NCI-H2196 (cell line): ENCODE measurements at regions not wholly inside any gene's neighbourhood (a gene's known extent, or its start where the extent isn't known, plus 50 kb on each side); places are given as distances from the start of the nearest gene placed in this dataset.

ENCODE experiments used
- DNase-seq: peaks from one replicate; lab custom pipeline; 2025; ENCODE audit not compliant: unreplicated experiment; lab: John Stamatoyannopoulos, UW

DNA sequence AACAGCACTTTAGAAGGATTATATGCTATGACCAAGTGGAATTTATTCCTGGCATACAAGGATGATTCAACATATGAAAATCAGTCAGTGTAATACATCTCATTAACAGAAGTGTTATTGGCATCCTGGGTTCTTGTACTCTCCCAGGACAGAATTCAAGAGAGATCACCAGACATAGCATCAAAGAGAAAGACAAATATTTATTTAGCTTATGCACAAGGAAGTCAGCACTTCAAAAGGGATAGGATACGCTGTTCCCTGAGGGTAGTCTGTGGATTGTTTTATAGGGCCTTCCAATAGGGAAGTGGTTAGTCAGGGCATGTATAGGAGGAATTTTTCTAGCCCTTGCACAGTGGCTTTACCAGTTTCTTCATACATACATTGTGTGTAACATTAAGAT is 1238.0 kb downstream of the PCDH17 start:
- DNase-seq = no peak

DNA sequence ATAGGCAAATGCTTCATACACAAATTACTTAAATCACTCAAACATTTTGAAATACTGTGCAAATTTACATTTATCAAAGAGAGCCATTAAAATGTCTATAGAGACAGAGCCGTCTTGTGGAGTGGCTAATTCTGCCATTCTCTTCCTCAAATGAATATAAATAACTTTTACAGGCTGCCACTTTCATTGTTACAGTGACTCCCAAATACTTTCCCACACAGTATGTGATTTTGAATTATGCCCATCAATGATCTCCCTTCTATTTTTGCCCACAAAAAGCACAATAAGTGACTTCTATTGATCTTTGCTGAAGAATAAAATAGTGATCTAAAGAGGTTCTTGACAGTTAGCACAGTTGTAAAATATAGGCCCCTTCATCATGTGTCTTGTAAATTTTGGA is 1244.9 kb downstream of the PCDH17 start:
- no peak for DNase-seq

DNA sequence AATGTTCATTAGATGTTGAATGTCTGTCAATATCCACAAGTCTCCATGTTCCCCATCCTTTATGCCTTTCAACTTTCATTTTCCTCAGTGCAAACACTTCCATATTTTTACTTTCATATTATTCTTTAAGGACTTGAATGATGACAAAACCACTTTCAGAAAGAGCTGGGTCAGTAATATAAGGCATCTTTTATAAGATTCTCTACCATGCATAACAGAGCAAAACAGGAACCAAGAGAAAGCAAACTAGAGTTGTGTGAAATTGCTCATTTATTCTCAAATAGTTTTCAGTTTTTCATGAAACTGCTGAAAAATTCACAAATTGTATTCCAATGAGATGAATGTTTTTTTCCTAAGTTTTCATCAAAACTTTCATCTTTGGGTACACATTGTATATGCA is 1247.6 kb downstream of the PCDH17 start:
- no peak for DNase-seq

DNA sequence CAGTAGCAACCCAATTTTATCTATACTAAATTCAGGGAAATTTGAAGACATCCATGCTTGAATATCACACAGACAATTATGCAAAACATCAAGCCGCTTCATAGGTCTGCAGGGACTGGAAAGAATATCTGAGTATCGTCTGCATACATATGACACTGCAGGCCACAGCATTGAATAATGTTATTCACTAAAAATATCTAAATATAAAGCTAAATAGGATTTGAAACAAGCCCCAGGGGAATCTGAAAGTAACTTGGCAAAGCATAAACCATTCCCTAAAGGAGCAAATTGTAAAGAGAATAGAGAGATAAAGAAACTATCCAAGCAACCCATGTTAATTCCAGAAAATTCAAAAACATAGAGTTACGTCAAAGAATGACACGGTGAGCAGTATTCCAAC is 1251.0 kb downstream of the PCDH17 start:
- DNase-seq = no peak

DNA sequence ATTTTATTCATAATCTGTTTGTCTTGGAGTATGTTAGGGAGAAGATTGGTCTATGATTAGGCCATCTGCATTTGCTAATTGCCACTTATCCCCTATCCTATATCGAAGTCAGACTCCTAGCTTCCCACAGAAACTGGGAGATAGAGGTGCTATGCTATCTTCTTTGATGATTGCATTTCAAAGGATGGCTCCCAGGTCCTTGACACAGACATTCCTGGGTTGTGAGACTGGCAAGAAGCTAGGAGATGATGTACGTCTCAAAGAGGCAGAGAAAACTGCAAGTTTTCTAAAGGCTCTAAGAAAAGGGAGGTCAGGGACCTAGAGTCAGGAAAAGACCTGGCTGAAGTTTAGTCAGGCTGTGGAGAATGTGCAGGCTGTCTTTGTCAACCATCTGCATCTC is 1251.9 kb downstream of the PCDH17 start:
- DNase-seq = no peak

DNA sequence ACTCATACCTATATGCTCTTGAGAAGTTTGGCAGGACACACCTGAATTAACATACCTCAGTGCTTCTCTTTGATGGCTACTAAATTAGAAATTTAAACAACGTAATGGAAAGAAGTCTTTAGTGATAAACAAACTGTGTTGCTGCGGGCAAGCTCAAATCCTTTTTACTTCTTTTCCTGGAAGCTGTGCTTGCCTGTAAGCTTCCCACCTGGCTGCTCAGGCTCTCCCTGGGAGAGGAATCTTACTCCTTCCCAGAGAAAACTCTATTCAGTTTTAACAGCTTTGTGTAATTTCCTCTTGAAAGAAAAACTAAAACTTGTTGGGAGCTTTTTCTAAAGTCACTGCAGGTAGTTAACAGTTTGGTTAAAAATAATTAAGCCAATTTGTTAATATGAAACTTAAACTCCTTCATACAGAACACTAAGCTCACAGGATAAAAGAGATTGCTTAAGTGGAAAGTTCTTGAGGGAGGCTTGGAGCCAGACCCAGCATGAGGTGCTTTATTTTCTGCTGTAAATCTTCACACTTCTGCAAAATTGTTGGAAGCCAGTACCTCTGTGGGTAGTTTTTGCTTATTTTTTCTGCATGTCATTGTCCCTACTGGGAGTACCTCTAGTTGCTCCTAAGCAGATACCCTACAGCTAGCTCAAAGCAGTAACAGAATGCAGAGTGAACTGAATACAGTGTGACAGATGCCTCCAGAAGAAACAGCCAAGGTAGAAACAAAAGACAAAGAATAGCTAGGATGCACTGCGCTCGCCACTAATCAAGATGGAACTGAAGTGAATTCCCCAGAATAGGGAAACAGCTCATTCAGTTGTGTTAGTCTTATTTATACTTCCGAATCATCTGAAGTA is 1253.0 kb downstream of the PCDH17 start:
- no peak for DNase-seq

DNA sequence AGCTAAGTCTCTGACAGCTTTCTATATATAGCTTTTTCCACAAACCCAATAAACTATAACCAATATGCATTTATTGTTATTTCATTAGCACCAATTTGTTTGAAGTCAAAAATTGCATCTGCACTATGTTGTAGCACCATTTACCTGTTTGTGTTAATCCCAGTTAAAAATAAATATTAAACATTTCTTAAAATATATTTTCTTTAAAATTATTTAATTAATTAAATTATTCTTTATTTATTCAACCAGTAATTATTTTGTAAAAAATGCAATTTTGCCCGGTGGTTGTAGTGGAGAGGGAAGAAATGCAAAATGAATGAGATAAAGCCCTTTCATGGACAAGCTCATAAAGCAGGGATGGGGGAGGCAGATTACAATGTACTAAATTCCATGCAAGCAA is 1257.9 kb downstream of the PCDH17 start:
- no peak for DNase-seq

DNA sequence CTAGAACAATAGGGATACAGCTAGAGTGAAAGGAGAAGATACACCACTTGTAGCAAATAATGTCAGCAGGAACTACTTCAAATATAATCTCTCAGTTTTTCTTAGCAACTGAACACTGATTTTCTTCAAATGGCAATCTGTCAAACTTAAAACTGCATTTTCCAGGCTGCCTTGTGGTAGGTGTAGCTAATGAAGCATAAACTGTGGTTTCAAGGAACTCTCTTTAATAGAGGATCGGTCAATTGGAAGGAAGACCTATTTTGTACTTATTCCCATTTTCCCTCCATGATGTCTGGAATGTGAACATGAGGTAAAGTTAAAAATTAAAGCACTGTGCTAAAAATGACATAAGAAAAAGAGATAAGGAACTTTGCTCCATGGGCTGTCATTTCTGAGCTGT is 1261.9 kb downstream of the PCDH17 start:
- DNase-seq = no peak

DNA sequence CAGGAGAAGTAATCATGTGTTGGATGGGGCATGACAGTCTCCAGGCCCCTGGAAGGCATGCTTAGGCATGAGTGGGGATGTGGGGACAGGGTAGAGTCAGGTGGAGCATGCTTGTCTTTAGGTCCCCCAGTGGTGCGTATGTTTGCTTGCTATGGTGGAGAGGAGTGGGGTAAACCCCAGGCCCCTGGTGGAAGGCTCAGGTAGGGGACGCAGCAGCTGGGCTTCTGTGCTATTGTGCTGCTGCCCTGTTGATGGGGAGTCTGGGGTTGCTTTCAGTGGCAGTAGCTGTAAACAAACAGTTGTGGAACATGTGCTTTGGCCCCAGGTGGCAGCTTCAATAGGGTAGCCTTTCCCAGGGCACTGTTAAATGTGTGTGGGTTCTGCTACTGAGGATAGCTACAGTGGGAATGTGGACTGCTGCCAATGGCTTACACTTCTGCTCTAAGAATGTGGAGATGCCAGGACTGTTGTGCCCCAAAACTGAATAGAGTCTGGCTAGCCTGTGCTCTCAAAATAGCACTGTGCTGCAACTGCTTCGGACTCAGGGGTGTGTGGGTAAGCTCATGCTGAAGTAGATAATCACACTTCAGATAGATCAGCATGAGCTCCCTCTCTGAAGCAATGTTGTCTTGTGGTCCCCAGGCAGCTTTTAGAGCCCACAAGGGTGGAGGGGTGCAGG is 1257.3 kb downstream of the DIAPH3 start:
- no peak for DNase-seq

DNA sequence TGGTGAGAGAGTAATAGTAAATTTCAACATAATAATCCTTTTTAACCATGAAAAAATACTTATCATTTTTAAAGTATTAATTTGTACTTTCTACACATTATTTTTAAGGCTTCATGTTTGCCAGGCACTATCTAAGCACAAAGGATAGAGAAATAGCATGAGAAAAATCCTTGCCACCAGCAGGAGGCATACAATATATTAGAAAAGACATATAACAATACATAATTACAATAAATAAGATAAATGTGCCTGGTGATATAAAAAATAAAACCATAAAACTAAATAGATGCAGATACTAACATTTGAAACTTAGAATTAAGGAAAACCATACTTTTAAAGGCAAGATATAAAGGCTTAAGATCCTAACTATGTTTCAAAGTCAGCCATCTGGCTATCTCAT is 1256.4 kb downstream of the DIAPH3 start:
- DNase-seq = no peak

DNA sequence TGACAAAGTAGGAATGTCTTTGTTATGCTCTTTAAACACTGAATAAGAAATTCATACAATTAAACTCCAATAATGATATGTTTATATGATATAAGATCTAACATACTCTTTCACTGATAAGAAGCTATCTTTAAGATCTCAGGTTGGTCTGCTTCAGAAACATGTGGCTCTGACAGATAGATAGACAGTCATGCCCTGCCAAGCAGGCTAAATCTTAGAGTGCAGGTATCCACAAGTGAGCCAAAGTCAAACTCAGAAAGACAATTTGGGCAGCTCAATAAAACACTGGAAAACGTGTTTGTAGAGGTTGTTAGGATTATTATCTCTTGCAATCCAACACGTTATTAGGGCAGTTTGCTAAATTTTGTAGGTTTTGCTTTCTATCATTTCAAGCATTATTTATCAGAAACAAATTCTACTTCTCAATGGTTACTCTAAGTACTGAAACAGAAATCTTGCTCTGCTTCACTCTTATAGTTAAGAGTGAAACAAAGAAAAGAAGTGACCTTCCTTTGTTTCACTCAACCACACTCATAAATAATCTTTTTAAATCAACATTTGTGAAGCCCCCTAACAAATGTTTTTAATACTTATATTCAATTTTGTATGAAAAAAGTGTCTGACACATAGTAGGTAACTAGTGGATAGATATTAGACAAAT is 1255.6 kb downstream of the DIAPH3 start:
- no peak for DNase-seq

DNA sequence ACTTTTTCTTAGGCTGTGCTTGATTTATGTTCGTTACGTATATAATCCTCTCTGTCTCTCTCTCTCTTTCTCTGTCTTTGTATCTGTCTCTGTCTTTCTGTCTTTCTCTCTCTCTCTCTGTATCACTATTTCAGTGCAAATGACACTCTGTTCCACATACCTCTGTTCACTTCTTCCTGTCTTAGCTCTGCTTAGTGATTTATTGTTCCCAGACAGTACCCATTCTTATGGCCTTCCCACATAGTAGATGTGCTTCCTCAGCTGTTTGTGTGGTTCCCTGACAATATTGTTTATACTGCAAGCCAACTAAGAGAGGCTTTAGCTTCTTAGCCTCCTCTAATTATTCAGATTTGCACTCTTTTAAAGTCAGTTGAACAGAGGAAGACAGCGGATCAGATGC is 1244.2 kb downstream of the DIAPH3 start:
- no peak for DNase-seq

DNA sequence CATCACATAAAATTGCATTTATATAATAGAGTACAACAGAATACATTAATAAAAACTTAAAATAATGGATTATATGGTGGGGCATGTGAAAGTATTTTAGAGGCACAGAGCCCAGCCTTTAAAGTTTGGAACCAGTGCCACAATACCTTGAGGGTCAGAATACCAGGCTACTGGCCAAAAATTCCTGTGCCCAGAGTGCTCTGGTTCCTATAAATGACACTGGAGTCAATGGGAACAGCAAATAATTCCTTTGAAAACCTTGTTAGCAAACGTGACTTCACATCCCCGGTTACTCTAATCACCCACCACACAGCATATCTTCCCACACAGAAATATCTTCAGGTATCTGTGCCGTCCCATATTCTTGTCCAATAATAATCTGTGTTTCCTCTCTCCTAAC is 1242.6 kb downstream of the DIAPH3 start:
- no peak for DNase-seq

DNA sequence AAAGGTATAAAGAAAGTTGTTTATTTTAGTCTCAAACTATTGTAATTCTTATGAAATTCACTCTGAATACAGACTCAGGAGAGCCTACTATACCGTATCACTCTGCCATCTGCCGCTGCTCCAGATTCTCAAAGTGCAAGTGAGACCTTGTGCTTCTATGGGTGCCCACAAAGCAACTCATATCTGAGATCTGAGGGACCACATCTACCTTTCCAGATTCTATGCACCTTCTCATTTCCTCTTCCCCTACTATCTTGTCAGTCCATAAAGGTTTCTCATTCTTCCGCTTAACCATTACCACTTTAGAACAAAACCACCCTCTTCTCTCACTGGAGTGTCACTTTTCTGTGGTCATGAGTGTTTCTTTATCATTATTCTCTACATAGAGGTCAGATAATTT is 1236.9 kb downstream of the DIAPH3 start:
- DNase-seq = no peak

DNA sequence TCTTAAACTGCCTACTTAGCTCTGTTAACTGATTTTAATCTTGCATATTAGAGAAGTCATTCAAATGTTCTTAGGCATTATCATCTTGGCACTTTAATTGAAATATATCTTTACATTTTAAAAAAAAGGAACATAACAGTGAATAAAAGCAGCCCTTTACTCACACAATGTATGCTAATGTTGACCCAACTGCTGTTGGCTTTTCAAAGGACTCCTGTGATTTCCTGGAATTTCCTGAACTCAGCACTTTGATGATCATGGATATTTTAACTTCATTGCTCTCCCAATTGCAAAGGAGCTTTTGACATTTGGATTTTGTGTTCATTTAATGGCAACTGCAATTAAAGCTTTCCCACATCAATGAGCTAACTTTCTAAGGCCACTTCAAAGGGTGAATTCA is 1230.3 kb downstream of the DIAPH3 start:
- no peak for DNase-seq

DNA sequence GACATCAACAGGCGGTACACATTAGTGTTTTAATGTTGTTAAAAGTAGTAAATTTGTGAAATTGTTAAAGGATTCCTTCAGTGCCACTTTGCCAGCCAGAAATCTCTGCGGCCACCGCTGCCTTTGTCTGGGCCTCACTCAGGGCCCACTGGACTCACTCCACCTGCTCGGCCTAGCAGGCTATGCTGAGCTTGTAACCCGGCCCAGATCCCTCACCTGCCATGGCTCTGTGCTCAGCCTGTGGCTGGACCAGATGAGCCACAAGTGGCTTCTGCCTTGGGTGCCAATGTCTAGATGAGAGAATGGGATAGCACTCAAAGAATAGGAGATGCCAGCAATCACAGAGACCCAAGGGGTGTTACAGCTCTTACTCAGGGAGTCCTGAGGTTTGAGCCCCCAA is 1228.0 kb downstream of the DIAPH3 start:
- no peak for DNase-seq

DNA sequence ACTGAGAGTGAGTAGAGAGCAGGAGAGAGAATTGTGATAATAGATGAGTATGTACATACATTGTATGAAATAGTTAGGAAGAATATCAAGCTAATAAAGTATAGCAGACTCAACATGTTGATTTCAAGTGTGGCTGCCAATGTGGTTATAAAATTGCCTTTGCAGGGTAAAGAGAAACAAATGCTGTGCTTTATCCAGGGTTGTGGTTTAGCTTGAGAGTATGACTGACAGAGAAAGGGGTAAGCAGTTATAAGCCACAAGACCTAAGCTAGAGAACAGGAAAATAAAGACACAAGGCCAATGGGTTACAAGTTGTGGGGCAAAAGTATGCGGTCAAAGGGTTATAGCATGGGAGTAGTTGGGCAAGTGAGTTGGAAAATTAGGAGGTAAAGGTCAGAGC is 1217.5 kb downstream of the DIAPH3 start:
- DNase-seq = no peak

DNA sequence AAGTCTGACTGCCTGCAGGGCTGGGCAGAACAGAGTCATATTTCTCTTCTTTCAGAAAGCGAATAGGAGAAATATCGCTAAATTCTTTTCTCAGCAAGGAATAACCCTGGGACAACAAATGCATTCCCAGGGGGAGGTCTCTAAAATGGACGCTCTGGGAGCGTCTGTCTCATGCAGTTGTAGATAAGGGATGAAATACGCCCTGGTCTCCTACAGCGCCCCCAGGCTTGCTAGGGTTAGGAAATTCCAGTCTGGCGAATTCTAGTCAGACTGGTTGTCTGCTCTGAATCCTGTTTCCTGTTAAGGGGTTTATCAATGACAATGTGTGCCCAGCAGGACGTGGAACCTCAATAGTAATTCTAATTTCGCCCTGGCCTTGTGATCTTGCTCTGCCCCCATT is 1214.1 kb downstream of the DIAPH3 start:
- DNase-seq = no peak

DNA sequence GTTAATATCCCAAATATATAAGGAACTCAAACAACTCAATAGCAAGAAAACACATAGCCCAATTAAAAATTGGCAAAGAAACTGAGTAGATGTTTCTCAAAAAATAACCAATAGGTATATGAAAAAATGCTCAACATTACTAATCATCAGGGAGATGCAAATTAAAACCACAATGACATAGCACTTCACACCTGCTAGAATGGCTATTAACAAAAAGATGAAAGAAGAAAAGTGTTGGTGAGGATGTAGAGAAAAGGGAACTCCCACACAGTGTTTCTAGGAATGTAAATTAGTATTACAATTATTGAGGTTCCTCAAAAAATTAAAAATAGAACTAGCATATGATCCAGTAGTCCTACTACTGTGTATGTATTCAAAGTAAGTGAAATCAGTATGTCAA is 1212.8 kb downstream of the DIAPH3 start:
- DNase-seq = no peak

DNA sequence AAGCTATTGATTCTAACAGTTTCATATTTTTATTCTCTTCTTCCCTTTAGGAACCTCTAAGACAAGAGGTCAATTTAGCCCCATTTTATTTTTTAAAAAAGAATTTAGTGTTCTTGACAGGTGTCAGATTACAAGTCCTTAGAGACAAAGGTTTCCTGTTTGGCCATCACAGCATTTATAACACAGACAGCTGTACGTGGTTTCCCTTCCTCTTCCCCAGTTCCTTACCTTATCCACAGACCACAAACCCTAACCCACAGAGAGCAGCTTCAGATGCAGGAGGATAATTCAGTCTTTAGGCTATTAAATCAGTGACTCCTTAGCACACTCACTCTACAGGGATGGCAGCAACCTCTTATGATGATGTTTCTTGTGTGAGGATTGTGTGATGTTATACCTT is 1210.1 kb downstream of the DIAPH3 start:
- no peak for DNase-seq

DNA sequence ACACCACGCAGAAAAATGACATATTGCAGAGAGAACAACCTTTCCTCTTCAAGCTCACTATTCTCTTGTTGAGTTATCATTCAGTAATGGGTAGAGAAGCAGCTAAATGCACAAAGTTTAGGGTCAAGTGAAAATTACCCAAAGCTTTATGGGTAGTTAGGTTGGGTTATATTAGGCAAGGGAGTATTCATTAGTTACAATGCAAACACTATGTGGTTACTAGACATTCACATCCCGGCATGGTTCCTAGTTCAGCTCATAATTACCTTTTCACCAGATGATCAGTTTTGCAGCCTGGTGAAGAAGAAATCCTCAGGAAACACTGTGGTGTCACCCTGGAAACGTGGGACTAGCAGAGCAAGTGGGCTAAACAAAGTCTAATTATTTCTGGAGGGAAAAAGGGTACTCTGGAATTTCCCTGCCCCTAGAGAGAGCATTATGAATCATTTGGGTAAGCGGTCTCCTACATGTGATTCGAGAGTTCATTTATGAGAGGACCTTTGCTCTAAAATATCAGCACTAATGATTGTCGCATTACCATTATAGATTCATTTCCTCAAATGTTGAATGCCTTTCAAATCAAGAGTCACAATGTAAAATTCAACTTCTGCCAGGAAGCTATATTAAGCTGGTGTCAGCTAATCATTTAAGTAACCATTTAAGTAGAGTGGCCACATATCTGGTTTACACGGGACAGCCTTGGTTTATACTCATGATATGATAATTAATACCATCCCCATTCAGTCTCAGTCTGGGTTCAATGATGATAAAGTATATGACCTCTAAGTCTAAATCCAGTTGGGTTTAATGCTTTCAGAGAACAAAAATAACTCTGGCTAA is 1208.0 kb downstream of the DIAPH3 start:
- no peak for DNase-seq
